MM.1S (cell line): ENCODE measurements at regions not wholly inside any gene's neighbourhood (a gene's known extent, or its start where the extent isn't known, plus 50 kb on each side); places are given as distances from the start of the nearest gene placed in this dataset.

Source experiments
- EZH2phosphoT487 ChIP-seq: fragments of 300-600 bp; sonication (generic); IDR thresholded peaks from 2 replicates; pipeline ENCODE4 v1.6.1; 2018; ENCODE audit warnings: antibody characterized with exemption, low read length
- TF ChIP-seq, protein P1 (sequence below): fragments of 300-600 bp; sonication (generic); IDR thresholded peaks from 2 replicates; pipeline ENCODE4 v1.5.1; 2016; ENCODE audit warnings: antibody characterized with exemption, low read length, mixed read lengths

DNA sequence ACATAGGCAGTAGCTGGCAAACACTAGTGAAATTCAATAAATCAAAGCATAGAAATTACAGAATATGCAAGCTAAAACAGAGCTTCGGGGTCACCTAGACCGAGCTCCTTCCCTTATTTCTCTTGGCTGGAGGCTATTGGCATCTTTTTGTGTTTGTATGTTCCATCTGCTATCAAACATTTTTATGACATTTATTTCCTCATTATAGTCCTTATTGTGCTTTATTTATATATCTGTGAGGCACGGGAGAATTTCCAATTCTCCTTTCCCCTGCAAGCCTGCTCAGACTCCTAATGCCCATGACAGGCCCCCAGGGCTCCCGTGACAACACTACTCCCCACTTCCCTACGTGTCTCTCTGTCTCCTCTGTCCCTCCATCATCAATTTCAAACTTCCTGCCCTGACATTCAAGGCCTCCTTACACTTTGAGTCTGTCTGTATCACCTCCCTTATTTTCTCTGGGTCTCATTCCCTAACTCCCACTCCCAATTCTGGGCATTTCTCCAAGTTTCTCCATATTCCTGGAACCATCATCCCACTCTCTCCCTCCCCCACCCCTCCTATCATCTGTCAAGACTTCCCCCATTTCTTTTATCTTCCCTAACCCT is 316.9 kb downstream of the OSR1 start:
- no peak for TF ChIP-seq EZH2phosphoT487
- TF ChIP-seq, protein P1, sequence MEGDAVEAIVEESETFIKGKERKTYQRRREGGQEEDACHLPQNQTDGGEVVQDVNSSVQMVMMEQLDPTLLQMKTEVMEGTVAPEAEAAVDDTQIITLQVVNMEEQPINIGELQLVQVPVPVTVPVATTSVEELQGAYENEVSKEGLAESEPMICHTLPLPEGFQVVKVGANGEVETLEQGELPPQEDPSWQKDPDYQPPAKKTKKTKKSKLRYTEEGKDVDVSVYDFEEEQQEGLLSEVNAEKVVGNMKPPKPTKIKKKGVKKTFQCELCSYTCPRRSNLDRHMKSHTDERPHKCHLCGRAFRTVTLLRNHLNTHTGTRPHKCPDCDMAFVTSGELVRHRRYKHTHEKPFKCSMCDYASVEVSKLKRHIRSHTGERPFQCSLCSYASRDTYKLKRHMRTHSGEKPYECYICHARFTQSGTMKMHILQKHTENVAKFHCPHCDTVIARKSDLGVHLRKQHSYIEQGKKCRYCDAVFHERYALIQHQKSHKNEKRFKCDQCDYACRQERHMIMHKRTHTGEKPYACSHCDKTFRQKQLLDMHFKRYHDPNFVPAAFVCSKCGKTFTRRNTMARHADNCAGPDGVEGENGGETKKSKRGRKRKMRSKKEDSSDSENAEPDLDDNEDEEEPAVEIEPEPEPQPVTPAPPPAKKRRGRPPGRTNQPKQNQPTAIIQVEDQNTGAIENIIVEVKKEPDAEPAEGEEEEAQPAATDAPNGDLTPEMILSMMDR, result no peak
